Stomach (tissue), 4 donors: ENCODE measurements at regions not wholly inside any gene's neighbourhood (a gene's known extent, or its start where the extent isn't known, plus 50 kb on each side); places are given as distances from the start of the nearest gene placed in this dataset.

Experiments
- EP300 ChIP-seq: sonication (generic); formaldehyde crosslinking; IDR thresholded peaks from one replicate; pipeline ENCODE4 v1.6.1; 2017; ENCODE audit warnings: antibody characterized with exemption
- TF ChIP-seq, protein P1 (sequence below), 7 experiments: fragments of 450-650 bp in 4 of 7; fragments of 200-600 bp in 3 of 7; sonication (generic) in 3 of 7; IDR thresholded peaks; one replicate each; pipeline ENCODE4 v1.5.1; 2016 to 2019; ENCODE audit warnings: antibody characterized with exemption in 7 of 7, control low read depth in 2 of 7, mild to moderate bottlenecking in 1 of 7

DNA sequence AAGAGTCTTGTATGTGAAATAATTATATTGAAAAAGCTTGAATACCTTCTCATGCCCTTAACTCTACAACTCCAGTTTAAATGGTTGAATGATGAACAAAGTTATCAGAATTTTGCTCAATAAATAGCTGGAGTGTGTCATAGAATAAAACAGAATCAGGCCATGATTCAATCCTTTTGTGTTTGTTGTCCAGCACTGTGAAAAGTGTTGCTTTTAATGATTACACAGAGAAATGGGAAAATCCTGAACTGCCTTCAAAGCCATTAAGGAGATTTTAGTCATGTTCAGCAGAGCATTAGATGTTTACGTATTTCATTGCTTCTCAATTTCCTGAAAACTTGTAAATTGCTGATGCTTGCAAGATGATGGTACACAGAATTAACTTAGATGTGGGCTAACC lies 262.9 kb upstream of the BTBD3 start:
- TF ChIP-seq, protein P1, sequence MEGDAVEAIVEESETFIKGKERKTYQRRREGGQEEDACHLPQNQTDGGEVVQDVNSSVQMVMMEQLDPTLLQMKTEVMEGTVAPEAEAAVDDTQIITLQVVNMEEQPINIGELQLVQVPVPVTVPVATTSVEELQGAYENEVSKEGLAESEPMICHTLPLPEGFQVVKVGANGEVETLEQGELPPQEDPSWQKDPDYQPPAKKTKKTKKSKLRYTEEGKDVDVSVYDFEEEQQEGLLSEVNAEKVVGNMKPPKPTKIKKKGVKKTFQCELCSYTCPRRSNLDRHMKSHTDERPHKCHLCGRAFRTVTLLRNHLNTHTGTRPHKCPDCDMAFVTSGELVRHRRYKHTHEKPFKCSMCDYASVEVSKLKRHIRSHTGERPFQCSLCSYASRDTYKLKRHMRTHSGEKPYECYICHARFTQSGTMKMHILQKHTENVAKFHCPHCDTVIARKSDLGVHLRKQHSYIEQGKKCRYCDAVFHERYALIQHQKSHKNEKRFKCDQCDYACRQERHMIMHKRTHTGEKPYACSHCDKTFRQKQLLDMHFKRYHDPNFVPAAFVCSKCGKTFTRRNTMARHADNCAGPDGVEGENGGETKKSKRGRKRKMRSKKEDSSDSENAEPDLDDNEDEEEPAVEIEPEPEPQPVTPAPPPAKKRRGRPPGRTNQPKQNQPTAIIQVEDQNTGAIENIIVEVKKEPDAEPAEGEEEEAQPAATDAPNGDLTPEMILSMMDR (IDR thresholded peaks at IDR 0.05) = no peak
- TF ChIP-seq EP300 = no peak
